GM18507 (cell line): ENCODE measurements at regions not wholly inside any gene's neighbourhood (a gene's known extent, or its start where the extent isn't known, plus 50 kb on each side); places are given as distances from the start of the nearest gene placed in this dataset.
"Not testable (repeated sequence)": the region's sequence is repeated elsewhere in the genome, so short reads cannot be mapped to it uniquely, and the experiment has no call there.

Experiments
- DNase-seq: peaks from one replicate; pipeline ENCODE4 v3.0.0; 2011; ENCODE audit warnings: low read depth; ENCODE audit not compliant: insufficient read length; ENCODE audit errors: extremely low spot score
- FAIRE-seq: peaks from 2 replicates; lab custom pipeline; 2011; peaks lifted over from hg19 to GRCh38; lab: Jason Lieb, UNC

DNA sequence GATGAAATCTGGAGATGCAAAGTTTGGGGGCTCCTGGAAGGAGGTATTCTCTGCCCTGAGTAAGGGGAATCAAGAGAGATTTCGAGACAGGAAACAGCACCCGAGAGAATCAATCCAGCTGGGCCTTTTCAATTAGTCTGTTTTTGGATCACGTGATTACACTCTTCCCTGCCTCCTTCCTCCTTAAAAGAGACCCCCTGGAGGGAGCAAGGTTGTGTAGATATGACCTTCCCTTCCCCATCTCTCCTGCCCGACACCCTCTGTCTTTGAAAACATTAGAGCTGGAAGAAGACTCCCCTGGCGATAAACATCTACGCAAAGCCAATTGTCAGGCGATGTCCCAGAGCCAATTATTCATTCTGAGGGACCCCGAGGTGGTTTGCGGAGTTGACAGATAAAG, 407.9 kb downstream of the MIAT start:
- no peak for DNase-seq
- no peak for FAIRE-seq

DNA sequence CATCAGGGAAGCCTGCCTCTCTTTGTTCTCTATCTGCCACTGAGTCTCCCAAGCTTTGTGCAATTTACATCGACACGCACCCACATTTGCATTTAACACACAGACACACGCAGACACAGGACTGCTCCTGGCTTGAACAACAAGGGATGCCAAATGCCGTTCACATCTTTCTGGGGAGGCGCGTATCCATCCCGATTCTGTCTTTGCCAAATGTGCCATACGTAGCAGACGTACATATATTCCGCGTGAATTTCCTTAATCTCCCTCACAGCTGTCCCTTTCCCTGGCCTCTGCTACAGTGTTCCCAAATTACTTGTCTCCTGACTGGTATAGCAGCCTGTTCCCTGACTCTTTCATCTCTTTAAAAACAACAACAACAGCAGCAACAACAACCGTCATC, 409.5 kb downstream of the MIAT start:
- FAIRE-seq = no peak
- no peak for DNase-seq

DNA sequence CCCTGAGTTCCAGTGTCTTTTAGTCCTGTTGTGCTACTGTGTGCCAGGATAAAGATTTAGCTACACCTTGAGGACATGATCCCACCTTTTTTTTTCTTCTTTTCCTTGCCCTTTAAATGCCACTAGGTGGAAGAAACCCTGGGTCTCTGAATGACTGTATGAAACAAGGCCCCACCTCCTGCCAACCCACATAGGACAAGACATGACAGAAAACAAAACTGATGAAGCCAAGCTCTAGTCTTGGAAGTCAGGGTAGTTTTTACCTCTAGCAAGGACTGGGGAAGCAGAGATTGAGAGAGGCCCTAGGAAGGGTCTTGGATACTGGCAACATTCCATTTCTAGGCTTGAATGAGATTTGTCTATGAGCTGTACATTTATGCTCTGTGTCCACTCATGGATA, 410.7 kb downstream of the MIAT start:
- FAIRE-seq (no peak), DNase-seq (no peak)

DNA sequence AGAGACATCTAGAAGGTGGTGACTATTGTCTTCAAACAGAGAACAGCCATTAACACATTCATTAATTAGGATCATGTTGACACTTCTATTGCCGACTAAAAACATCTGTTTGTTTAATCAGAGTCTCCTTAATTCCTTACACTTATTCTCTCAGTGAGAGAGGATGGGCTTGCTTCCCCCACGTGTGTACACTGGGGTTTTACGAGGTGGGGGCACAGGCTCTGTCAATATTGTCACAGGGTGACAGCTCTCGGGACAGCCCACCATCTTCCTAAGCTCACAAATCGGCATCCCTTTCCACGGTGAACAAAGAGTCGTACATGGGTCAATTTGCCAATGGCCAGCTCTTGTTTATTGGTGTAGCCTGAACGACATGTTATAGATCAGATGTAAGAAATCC, 413.2 kb downstream of the MIAT start:
- DNase-seq (no peak), FAIRE-seq (no peak)

DNA sequence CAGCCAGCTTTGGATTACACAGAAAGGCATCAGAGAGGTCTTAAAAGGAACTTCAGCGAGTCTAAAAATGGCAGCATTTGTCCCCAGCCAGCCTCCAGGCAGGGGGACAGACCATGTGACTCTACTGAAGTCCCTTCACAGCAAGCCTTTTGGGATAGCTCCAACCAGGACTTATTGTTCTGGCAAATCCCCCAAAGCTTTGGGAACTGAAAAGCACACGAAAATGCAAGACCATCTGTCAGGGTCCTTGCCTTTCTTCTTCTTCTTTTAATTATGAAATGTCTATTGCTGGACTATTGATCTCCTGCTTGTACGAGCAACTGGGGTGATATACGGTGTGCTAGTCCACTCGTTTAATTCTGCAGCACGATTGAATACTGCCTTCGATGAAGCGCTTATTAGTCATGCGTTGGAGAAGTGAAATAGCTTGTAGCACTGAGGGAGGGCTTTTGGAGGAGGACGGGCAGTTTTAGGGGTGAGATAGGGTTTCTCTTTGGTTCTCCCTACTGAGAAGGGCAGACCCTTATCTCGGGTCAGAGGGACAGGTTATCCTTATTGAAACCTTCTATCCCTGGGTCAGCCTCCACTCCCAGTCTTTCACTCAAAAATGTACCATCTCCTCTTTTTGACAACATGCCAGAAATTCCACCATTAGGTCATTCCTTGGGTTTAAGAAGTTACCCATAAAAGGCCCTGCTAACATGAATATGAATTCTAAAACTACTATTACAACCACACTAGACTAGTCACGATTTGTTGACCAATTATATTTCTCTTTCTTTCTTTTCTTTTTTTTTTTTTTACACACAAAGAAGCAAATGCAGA, 416.4 kb downstream of the MIAT start:
- DNase-seq = no peak
- no peak for FAIRE-seq

DNA sequence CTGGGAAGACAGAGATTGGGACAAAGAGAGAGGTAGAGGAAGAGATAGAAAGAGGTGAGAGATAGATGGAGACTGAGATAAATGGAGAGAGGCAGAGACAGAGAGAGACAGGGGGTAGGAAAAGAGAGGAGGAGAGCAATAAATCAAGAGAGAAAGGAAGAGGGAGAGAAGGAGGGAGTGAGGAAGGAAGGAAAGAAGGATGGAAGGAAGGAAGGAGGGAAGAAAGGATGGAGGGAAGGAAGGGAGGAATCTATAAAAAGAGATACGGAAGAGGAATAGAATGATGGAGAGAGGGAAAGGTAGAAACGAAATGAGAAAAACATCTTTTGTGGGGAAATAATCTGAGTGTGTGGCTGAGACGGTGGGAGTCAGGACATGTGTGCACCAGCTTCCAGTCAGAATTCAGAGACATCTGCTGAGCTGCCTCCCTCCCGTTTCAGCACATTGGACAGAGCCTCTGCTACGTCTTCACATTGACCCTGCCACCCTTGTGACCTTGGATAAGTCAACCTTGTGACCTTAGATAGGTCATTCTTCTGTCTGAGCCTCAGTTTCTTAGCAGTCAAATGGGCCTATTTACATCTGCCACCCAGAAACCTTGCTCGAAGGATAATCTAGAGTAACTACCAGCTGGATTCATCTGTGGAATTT, 417.8 kb downstream of the MIAT start:
- FAIRE-seq (no peak), DNase-seq (no peak)

- FAIRE-seq = no peak
Measured at GRCh38 chr22:27075891-27076290, 418.5 kb downstream of the MIAT start.

DNA sequence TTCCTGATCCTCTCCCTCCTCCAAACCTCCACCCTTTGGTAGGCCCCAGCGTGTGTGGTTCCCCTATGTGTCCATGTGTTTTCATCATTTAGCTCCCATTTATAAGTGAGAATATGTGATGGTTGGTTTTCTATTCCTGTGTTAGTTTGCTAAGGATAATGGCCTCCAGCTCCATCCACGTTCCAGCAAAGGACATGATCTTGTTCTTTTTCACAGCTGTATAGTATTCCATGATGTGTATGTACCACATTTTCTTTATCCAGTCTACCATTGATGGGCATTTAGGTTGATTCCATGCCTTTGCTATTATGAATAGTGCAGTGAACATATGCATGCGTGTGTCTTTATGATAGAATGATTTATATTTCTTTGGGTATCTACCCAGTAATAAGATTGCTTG, 420.7 kb downstream of the MIAT start:
- FAIRE-seq, DNase-seq: not testable (repeated sequence)

More at GRCh38 chr22:27075891-27076290, 418.5 kb downstream of the MIAT start:
- DNase-seq = no peak

DNA sequence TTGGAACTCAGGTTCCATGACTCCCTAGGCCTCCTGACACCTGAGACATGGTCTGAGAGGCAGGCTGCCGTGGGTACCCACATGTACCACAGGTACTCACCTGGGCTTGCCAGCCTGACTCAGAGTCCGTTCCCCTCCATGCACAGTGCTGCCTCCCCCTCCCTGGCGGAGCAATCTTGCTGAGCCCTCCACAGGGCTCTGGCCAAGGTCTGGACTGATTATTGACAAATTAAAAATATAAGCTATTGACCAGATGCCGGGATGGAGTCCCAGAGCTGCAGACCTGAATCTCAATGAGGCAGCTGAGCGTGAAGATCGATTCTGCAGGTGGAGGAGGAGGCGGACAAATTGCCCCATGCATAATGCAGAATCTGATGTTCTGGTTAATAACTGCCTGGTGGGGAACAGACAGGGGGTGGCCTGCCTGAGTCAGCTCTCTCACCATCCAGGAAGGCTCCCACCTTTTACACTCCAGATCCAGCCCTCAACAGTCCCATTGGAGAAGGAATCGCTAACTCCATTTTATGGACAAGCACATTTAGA, 422.7 kb downstream of the MIAT start:
- FAIRE-seq = no peak
- DNase-seq = no peak

GRCh38 chr22:27080863-27081262, 423.5 kb downstream of the MIAT start:
- no peak for DNase-seq
- no peak for FAIRE-seq

- FAIRE-seq (no peak), DNase-seq (no peak)
Measured at GRCh38 chr22:27083610-27084009, 426.2 kb downstream of the MIAT start.

DNA sequence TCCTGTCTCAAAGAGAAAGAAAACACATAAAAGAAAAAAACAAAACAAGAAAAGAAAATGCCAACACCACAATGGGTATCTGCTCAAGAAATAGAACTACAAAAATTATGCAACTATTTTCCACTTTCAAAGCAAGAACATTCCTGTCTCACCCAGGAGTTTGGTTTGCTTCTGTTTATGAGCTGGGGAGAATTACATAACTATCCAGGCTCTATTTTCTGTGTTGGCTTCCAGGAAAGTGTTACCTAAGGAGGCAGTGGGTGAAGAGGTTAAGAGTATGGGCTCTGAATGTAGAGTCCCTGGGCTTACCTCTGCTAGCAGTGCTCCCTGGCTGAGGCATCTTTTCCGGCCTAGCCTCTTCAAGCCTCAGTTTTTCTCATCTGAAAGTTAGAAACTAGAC, 426.7 kb downstream of the MIAT start:
- FAIRE-seq (no peak), DNase-seq (no peak)

GRCh38 chr22:27086080-27087044, 429.0 kb downstream of the MIAT start:
- FAIRE-seq (no peak), DNase-seq (no peak)

GRCh38 chr22:27087051-27087450, 429.7 kb downstream of the MIAT start:
- FAIRE-seq = no peak
- no peak for DNase-seq

GRCh38 chr22:27088026-27088425, 430.6 kb downstream of the MIAT start:
- FAIRE-seq = no peak
- DNase-seq = no peak

DNA sequence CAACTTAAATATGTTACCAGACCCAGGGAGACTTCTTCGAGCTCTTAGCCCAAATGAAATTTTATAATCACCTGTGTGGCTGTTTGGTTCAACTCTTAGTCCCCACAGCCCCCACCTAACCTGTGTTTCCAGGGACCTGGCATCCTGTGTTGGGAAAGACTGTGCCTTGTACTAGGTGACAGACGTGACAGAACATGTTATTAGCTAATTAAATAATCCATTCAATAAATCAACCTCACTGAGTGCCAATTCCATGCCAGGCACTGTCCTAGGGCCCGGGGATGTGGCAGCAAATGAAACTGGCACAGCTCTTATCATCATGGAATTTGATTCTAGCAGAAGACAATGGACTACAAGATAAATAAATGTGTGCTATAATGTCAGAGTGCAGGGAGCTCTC, 431.9 kb downstream of the MIAT start:
- FAIRE-seq = no peak
- DNase-seq = no peak

GRCh38 chr22:27090611-27091011, 433.2 kb downstream of the MIAT start:
- DNase-seq (no peak), FAIRE-seq (no peak)

DNA sequence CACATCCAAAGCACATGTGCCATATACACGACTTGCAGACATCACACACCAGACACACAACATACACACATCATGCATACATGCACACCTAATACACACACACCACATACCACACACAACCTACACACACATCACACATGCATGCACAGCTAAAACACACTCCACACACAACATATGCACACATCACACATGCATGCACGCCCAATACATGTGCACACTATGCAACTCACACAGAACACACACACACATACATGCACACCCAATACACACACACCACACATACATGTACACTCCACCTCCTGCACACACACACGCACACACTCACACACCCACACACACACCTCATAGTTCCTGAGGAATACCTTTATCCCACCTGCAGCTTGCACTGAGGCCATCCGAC, 436.0 kb downstream of the MIAT start:
- FAIRE-seq (no peak), DNase-seq (no peak)

GRCh38 chr22:27094633-27095308, 437.4 kb downstream of the MIAT start:
- FAIRE-seq (no peak), DNase-seq (no peak)
